Suppressor macrophage treated with lipopolysaccharide for 1 hour (primary cell): ENCODE measurements at regions not wholly inside any gene's neighbourhood (a gene's known extent, or its start where the extent isn't known, plus 50 kb on each side); places are given as distances from the start of the nearest gene placed in this dataset.

Source experiments
- DNase-seq, 3 donors: peaks; one replicate each; pipeline ENCODE4 v3.0.0-alpha.2; 2020 to 2022

GRCh38 chr1:238861342-238862066, 524.9 kb upstream of the CHRM3 start:
- no peak for DNase-seq

- DNase-seq: no peak
Observed at GRCh38 chr1:238833919-238834318, 552.4 kb upstream of the CHRM3 start.

GRCh38 chr1:238832106-238832505, 554.3 kb upstream of the CHRM3 start:
- DNase-seq: no peak

GRCh38 chr1:238830036-238830611, 556.2 kb upstream of the CHRM3 start:
- no peak for DNase-seq

DNA sequence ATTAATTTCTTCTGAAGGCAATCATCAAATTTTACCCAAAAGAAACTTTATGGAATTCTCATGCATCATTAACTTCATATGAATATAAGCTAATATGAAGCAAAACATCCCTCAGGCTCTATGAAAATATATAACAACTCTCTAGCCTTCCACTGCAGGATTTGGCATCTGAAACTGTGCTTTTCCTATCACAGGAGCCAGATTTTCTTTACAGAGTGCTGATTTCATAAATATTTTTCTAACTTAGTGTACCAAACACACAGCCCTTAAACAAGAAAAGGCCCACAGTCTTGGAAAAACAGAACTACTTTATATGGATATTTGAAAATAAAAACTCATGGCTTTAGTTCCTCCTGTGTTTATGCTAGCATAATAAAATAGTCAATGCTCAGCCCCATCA, 559.5 kb upstream of the CHRM3 start:
- DNase-seq: no peak

DNA sequence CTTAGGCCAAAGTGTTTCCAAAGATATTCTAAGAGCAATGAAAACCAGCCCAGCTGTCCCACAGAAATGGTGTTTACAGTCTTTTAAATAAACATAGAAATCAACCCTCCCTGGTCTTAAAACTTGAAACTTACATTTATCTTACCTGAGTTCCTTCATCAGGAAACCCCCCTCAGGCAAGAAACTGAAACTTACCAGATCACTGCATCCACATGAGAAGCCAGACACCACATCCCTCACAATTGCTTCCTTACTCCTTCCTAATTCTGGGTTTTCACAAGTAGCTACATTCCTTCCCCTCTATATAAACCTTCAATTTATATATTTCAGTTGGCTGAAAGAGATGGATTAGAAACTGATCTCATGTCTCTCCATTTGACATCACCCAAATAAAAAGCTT, 563.0 kb upstream of the CHRM3 start:
- DNase-seq: no peak

DNA sequence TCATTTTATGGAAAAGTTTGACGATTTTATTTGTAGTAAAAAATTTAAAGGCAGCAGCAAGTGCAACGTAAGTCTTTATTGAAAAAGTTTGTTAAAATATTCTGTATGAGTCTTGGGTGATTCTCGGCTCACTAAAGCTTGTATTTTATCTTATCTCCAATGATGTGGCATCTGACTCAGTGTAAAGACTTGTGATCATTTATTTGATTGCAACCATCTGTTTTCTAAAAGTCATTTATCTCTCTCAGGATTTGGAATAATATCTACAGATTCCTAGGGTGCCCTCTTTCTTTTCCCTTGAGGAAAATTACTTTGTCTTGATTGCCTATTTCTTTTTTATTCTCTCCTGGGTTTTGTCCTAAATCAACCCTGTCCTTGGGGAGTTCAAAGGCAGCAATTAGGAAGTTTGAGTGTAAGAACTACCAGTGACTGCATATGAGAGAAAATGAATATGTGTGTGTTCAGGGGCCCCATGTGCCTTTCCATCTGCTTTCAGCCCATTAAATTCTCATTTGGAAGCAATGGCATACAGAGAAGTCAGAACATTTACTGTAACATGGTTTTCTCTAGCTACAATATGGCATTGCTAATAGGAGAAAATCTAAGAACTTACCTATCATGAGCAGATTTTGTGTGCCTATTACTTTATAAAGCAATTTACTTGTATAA, 575.0 kb upstream of the CHRM3 start:
- DNase-seq: no peak

DNA sequence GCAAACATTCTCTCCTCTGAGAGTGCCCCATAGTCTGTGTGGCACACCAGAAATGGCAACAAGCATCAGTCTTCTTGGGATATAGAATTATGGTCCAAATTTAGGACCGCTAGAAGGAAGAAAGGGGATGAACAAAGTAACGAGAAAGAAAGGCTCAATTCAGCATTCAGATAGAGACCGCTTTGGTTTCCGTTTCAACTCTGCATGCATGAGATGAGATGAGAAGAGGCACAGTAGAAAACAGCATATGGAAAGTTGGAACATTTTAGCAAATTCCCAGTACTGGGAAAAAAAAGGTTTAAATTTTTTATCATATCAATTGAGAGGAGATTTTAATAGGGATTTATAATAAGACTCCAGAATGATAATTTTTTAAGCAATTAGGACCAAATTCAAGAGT, 595.5 kb upstream of the CHRM3 start:
- no peak for DNase-seq

- no peak for DNase-seq
Observed at GRCh38 chr1:238789916-238790667, 596.3 kb upstream of the CHRM3 start.

DNA sequence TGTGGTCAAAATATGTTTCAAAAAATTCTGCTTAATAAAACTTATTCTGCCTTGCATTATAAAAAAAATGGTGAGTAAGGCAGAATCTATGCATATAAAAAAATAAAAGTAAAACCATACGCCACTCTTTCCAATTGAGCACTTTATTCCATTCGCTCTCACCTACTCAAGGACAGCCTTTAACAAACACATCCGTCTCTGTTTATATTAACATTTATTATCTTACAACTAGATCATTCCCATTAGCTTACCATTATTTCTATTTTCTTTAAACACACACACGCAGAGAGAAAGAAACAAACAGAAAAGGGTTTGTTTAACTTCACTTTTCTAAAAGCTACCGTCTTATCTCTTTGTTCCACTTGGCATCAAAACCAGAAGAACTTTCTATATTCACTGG, 598.9 kb upstream of the CHRM3 start:
- no peak for DNase-seq

DNA sequence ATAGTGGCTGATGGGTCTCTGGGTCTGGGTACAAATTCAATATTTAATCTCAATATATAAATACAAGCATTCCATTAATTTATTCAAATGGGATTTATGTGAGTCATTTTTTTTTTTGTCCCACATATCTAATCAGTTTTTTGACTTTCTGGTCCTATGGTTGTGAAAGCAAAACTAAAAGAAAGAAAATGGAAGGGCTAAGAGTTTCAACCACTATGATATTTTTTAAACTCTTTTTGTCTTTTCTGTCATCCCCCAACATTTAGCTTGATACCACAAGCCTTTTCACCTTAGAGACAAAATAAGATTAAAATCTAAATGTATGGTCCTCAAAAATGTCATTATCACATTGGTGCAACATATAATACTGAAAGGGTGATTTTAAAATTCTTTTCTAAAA, 602.7 kb upstream of the CHRM3 start:
- no peak for DNase-seq

GRCh38 chr1:238779716-238780115, 606.7 kb upstream of the CHRM3 start:
- DNase-seq: no peak

DNA sequence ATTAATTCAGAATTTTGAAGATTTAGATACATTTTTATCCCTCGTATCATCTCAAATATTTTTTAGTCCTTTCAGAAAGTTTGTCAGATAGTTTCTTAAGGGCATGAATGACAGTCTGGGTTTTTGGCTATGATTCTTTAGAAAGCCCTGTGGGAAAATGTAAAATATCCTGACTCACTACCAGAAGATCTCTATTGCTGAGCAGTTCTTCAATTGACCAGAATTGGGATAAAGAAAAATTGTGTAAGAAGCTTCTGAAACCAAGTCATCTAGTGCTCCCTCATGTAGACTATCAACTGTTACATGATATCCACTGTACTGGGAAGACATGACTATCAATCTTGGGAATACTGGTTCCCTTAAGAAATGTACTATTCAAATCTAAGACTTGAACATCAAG, 608.3 kb upstream of the CHRM3 start:
- DNase-seq: no peak

DNA sequence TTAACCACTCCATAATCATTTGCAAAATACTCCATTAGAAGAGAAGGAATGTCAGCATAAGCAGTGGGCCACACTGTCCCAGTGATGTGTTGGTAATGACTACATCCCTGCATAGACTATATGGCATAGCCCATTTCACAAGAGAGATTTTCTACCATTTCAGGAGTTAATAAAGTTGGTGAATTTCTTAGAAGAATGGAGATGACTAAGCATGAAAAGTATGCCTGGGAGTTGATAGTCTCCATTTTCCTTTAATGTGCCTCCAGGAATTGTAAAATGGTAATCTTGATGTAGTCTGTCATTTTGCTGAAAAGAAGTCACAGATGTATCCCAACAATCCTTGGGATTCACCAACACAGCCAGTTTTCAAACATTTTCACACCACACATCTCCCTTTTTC, 608.8 kb upstream of the CHRM3 start:
- no peak for DNase-seq

DNA sequence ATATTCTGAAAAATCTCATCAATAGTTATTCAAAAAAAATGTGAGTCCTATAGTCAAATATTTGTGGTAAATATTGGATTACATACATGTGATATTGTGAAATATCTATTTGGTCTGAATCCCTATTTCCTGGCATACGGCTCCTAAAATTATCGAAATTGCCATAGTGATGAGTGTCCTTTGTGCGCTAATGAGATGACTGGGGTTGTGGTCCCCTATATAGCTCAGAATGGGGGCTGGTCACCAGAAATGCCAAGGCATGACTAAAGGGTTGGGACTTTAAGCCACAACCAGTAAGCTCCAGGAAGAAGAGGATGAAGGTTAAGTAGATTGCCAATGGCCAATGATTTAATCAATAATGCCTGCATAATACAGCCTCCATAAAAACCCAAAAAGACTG, 610.2 kb upstream of the CHRM3 start:
- no peak for DNase-seq

GRCh38 chr1:238772322-238772721, 614.0 kb upstream of the CHRM3 start:
- DNase-seq: no peak

DNA sequence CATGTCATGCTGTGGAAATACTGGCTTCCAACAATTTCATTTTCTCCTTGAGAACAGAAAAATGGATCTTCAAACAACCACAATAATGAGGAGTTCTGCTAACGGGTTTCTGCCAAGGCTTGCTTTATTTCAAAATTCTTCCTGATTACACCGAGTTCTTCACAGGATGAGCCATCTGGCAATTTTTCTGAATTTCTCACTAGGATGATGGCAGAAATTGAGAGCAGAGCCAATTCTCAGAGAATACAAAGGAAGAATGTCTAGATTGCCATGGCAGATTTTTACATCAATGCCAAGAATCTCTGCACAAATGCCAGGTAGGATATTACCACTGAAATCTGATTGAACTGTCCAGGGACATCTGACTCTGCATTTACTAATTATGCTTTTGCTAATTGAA, 619.0 kb upstream of the CHRM3 start:
- no peak for DNase-seq

DNA sequence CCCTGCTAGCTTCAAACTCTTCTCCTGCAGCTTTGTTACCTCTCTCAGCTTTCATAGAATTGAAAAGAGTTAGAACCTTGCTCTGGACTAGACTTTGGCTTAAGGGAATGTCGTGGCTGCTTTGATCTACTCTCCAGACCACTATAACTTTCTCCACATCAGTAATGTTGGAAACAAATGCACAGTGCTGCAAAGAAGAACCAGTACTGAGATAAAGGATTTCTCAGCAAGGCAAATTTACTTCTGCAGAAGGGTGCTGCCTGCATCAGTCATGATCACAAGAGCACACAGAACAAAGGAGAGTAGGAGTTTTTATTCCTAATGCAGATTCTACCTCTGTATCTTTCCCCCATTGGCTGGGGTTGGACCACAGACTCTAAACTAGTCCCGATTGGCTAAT, 621.6 kb upstream of the CHRM3 start:
- no peak for DNase-seq

DNA sequence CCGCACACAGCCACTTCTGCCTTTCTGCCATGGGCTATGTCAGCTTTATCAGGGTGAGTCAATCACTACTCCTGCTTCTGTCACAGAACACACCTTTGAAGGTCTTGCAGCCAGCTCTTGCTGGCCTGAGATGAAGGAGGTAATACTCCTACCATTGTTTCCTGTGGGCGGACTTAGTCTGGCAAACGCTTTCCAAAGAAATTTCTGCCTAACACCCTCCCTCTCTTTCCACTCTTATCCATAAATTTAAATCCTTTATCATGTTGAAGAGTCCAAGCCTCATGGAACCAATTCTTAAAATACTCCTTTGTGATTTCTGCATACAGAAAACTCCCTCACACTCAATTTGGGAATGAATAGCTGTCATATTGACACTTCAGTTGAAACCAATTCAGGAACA, 633.1 kb upstream of the CHRM3 start:
- no peak for DNase-seq

GRCh38 chr1:238752327-238752726, 634.0 kb upstream of the CHRM3 start:
- DNase-seq: no peak

- DNase-seq: no peak
Observed at GRCh38 chr1:238745069-238745468, 641.3 kb upstream of the CHRM3 start.

- DNase-seq: no peak
Observed at GRCh38 chr1:238738892-238739291, 647.5 kb upstream of the CHRM3 start.

DNA sequence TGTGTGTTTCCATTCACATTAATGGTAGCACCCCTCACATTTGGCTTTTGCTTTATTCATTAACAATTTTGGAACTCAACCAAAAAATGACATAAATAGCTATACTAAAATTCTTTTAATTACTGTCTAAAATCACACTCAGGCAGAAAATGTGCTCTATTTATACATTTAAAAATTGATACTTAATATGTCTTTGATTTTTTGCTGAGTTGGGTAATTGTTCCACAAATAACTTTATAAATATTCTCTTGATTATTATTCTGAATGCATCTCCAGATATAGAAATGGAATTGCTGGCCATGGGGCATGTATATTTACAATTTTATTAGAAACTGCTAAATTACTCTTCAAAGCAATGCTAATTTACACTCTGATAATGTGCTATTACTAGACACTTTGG, 658.7 kb upstream of the CHRM3 start:
- no peak for DNase-seq

DNA sequence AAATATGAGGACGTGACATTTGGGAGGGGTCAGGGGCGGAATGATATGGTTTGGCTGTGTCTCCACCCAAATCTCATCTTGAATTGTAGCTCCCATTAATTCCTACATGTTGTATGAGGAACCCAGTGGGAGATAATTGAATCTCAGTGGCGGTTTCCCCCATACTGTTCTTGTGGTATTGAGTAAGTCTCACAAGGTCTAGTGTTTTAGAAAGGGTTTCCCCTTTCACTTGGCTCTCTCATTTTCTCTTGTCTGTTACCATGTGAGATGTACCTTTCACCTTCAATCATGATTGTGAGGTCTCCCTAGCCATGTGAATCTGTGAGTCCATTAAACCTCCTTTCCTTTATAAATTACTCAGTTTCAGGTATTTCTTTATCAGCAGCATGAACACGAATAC, 663.6 kb upstream of the CHRM3 start:
- no peak for DNase-seq
